Peyer's patch (tissue), 4 donors: ENCODE measurements at regions not wholly inside any gene's neighbourhood (a gene's known extent, or its start where the extent isn't known, plus 50 kb on each side); places are given as distances from the start of the nearest gene placed in this dataset.

Source experiments
- DNase-seq, 3 donors: peaks; one replicate each; pipeline ENCODE4 v3.0.0-alpha.2; 2017 to 2019
- H3K27ac ChIP-seq, 4 donors: fragments of 200-600 bp; sonication (generic); one replicate each; pipeline ENCODE4 v1.5.1; 2016 to 2019
- H3K27me3 ChIP-seq, 2 donors: fragments of 200-600 bp; sonication (generic); one replicate each; pipeline ENCODE4 v1.5.1; 2019
- H3K36me3 ChIP-seq, 3 donors: fragments of 200-600 bp; sonication (generic); one replicate each; pipeline ENCODE4 v1.5.1; 2016 to 2019
- H3K4me1 ChIP-seq, 4 donors: fragments of 200-600 bp; sonication (generic); one replicate each; pipeline ENCODE4 v1.5.1; 2016 to 2019
- H3K4me3 ChIP-seq, 4 donors: fragments of 200-600 bp; sonication (generic); 1 replicate in 3 of 4; 2 replicates in 1 of 4; pipeline ENCODE4 v1.5.1; 2016 to 2019; ENCODE audit warnings: mild to moderate bottlenecking in 1 of 4
- H3K9me3 ChIP-seq, 4 donors: fragments of 200-600 bp; sonication (generic); one replicate each; pipeline ENCODE4 v1.5.1; 2016 to 2019; ENCODE audit warnings: mild to moderate bottlenecking in 1 of 4
- CTCF ChIP-seq, 6 experiments: fragments of 450-650 bp in 4 of 6; fragments of 200-600 bp in 2 of 6; sonication (generic) in 1 of 6; IDR thresholded peaks; one replicate each; pipeline ENCODE4 v1.5.1; 2017 to 2019; ENCODE audit warnings: antibody characterized with exemption in 6 of 6, mild to moderate bottlenecking in 3 of 6, moderate library complexity in 1 of 6
- POLR2A ChIP-seq, 2 donors: fragments of 450-650 bp; IDR thresholded peaks; one replicate each; pipeline ENCODE4 v1.5.1; 2017; ENCODE audit warnings: antibody characterized with exemption in 2 of 2, mild to moderate bottlenecking in 2 of 2, moderate library complexity in 2 of 2

GRCh38 chr13:108478179-108478578, 151.2 kb upstream of the MYO16 start:
- Histone ChIP-seq H3K4me1 (no peaks in the 10 kb centered on the region), H3K4me3 (no peak overlapping the region), H3K27me3 (no peaks in the 10 kb centered on the region), H3K27ac (no peak overlapping the region), H3K36me3 (no peaks in the 10 kb centered on the region), H3K9me3 (no peaks in the 10 kb centered on the region)
- TF ChIP-seq POLR2A (IDR thresholded peaks at IDR 0.05) (no peak), CTCF (IDR thresholded peaks at IDR 0.05) (no peak)
- no peak for DNase-seq

GRCh38 chr13:108483981-108484380, 145.4 kb upstream of the MYO16 start:
- no peak overlapping the region for H3K4me3 ChIP-seq
- H3K27ac ChIP-seq, result no peak overlapping the region
- H3K27me3 ChIP-seq, result no peaks in the 10 kb centered on the region
- no peaks in the 10 kb centered on the region for H3K36me3 ChIP-seq
- no peaks in the 10 kb centered on the region for H3K4me1 ChIP-seq
- no peak for TF ChIP-seq CTCF (IDR thresholded peaks at IDR 0.05)
- TF ChIP-seq POLR2A (IDR thresholded peaks at IDR 0.05), result no peak
- no peaks in the 10 kb centered on the region for H3K9me3 ChIP-seq
- no peak for DNase-seq

DNA sequence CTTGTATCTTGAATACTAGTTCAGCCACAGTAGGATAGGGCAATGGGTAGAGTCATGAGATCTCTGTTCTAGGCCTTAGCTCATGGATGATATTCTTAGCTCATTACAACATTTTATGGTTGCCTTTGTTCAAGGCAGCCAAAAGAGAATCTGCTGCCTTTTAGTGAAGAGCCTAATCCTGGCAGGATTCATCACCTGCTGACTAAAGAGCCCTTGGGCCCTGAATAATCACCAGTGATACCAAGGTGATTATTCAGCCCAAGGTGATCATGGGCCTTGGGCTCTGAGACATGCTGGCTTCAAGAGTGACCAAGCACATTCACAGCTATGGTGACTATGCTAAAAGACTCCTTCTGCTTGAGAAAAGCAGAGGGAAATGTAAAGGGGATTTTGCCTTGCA, 143.3 kb upstream of the MYO16 start:
- no peak overlapping the region for H3K4me3 ChIP-seq
- no peaks in the 10 kb centered on the region for H3K27me3 ChIP-seq
- H3K9me3 ChIP-seq, result no peaks in the 10 kb centered on the region
- no peaks in the 10 kb centered on the region for H3K36me3 ChIP-seq
- TF ChIP-seq CTCF (IDR thresholded peaks at IDR 0.05), result no peak
- no peak for TF ChIP-seq POLR2A (IDR thresholded peaks at IDR 0.05)
- no peak for DNase-seq
- H3K27ac ChIP-seq, result no peak overlapping the region
- no peaks in the 10 kb centered on the region for H3K4me1 ChIP-seq

- Histone ChIP-seq H3K36me3 (no peaks in the 10 kb centered on the region), H3K4me1 (no peaks in the 10 kb centered on the region), H3K4me3 (peak overlapping the region; percentile 24 to 37 (median 36)), H3K27me3 (no peaks in the 10 kb centered on the region), H3K27ac (peak overlapping the region in 1 of 4 donors; percentile 46), H3K9me3 (no peaks in the 10 kb centered on the region)
- no peak for DNase-seq
- TF ChIP-seq POLR2A (IDR thresholded peaks at IDR 0.05) (no peak), CTCF (IDR thresholded peaks at IDR 0.05) (no peak)
Observed at GRCh38 chr13:108494991-108495645, 134.3 kb upstream of the MYO16 start.

DNA sequence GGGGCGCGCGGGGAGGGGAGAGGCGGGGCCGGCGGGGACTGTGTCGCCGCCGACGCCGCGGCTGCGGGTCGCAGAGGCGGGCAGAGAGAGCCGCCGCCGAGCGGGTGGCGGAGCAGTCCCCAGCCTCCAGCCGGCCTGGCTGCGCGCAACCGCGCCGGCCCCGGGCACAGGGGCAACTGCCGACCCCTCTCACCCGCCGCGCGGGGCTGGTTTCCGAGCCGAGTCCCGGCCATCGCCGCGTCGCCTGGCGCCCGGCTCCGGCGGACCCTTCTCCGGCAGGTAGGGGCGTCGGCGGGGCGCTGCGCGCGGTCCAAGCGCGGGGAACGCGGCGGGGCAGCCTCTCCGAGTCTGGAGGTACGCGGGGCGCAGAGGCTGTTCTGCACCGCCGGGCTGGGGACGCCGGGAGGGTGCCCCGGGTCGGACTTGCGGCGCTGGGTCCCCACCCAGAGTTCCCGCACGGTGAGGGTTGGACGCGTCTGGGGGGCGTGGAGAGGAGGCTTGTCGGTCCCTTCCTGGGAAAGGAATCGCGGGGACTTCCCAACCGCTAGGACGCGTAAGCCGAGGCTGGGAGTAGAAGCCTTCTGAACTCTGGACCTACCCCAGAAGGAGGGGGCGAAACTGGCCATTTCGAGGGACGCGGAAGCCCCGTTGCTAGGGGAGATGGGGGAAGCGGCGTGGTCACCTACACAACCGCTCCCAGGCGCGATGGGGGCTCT, 133.6 kb upstream of the MYO16 start:
- Histone ChIP-seq H3K4me1 (no peaks in the 10 kb centered on the region), H3K27me3 (no peaks in the 10 kb centered on the region), H3K36me3 (no peaks in the 10 kb centered on the region), H3K9me3 (no peaks in the 10 kb centered on the region), H3K27ac (peak overlapping the region in 1 of 4 donors; percentile 46), H3K4me3 (peak overlapping the region; percentile 24 to 37 (median 36))
- no peak for DNase-seq
- TF ChIP-seq CTCF (IDR thresholded peaks at IDR 0.05) (no peak), POLR2A (IDR thresholded peaks at IDR 0.05) (no peak)
